Medulla oblongata (tissue), 1 donor: ENCODE measurements at regions not wholly inside any gene's neighbourhood (a gene's known extent, or its start where the extent isn't known, plus 50 kb on each side); places are given as distances from the start of the nearest gene placed in this dataset.
A peak's percentile ranks its signal among the peaks of the same experiment; 100 is the strongest.

Experiments
- DNase-seq: peaks from one replicate; pipeline ENCODE4 v3.0.0-alpha.2; 2015; ENCODE audit errors: extremely low spot score

DNA sequence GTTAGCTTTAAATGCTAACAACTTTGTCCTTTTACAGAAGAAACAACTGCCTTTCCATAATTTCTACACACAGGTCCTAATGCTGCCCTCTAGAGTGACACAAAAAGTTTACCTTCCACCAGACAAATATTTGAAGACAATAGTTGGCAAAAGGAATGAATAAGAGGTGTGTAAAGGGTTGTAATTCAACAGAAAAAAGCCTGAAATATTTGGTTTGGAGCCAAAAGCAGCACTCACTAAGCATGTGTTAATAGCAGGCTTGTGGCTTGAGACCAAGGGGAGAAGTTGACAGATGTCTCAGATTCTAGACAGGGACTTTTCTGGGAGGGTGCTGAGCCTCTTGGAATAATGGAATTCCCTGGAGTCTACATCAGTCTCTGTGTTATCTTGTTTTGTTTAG lies 156.2 kb upstream of the GALNT17 start:
- DNase-seq, result no peak

DNA sequence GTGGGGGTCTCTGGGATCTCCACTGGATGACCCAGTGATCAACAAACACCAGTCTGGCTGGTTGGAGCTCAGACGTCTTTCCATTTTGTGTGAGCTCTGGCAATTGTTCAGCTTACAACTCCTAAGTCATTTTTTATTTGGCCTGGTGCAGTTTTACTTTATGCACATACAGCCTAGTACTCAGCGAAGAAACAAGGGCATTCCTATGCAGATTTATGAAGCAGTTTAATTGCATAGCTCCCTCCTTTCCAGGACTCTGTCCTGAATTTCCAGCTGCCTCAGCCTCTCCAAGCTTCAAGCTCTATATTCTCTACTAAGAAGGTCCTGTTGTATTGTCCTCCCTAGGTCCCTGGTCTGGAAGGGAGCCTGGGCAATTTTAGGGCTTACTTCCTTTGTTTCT lies 145.6 kb upstream of the GALNT17 start:
- DNase-seq, result no peak

DNA sequence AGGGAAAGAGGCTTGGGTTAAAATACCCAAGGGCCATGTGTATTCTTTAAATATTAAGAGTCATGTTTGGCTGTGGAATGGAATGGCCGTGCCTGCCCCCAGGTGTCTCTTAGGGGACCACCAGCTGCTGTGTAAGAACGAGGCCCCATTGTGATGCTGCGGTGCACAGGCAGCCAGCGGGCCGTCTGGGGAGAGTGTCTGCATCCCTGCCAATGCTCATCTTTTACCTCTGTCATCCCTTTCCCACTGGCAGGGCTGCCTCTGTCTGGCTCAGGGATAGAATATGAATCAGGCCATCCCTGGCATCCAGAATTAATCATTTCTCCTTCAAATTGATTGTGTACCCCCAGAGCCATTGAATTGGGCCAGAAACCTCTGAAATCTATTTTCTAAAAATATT lies 137.8 kb upstream of the GALNT17 start:
- no peak for DNase-seq

DNA sequence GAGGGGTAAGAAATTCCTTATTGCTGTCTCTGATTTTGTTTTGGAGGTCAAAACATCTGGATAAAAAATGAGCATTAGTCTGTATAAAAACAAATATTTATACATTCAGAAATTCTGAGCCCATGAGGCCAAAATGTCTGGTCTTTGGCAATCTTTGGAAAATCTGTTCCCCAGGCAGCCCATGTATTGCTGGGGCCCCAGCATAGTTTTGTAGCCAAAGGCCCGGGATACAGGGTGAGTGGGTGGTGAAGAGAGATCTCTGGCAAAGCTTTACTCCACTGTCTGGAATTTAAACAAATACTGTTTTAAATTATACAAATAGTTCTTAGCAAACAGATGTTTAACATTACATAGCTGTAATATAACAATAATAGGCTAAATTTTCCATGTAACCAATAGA lies 134.7 kb upstream of the GALNT17 start:
- DNase-seq, result no peak

DNA sequence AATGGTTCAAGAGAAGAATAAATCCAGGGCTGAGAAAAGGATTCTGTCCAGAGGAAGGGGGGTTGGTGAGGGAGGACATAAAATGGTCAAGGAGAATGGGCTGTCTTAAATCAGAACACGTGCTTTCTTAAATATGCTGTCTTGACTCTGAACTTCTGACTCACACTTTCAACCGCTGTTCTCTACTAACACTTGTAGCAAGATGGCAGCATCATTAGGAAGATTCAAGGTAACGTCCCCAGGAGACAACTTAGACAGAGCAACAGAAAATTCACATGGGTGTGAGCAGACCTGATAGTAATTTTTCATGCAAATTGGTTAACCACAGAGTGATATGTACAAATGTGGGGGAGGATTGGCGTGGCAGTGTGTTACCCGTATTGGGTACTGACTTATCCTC lies 126.8 kb upstream of the GALNT17 start:
- DNase-seq, result no peak

DNA sequence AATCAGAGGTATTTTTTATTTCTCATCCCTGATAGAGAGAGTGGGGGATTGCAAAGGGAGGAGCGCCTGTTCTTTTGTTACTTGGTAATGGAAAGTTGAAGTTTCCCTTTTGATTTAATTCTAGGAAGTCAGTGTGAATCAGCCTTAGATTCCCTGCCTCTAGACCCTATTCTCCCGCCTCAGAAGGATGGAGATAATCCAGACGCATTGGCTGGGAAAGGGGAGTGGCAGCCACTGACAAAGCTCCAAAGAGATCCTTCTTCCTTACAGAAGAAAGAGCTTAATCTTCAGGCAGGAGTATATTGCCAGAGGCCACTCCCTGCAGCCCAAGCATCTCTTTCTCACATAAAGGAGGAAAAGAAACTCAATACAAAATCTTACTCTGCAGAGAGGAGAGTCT lies 122.3 kb upstream of the GALNT17 start:
- DNase-seq, result no peak

DNA sequence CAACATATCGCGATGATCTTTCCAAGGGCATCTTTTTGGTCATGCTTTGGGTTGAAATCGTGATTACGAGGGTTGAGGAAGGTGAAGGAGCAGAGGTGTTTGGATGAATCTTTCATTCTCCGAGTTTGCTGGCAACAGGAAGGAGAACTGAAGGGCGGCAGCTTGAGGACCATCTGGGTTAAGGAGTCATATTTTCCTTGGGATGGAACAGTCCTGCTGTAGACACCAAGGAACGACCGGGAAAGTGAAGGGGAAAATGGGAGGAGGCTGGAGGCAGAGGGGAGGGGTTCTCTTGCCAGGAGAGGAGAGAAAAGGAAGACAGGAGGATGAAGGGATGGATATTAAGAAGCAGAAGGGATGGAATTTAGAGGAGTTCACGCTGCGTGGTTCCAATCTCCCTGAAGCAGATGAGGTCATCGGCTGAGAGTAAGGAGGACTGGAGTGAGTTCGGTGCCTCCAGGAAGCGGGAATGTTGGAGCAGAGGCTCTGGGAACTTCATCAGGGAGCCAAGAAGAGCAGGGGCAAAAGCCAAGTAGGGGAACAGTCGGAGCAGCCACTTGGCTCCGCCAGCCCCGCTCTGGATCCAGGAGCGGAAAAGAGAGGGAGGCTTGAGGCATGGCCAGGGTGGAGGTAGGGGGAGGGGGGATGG lies 116.6 kb upstream of the GALNT17 start:
- DNase-seq, result peak; percentile 4

DNA sequence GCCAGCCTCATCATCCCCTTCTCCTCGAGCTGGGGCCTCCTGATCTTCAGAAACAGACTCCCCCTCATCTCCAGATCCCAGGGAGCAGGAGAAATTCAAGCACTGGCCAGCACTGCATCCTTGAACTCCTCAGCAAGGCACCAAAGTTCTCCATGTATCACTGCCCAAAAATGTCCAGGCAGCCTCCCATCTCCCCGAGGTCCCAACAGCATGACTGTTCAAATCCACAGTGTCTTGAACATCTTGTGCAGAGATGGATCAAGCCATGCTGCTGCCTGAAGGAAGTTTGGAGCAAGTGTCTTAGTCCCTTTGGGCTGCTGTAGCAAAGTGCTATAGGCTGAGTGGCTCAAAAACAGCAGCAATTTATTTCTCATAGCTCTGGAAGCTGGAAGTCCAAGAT lies 115.5 kb upstream of the GALNT17 start:
- no peak for DNase-seq

DNA sequence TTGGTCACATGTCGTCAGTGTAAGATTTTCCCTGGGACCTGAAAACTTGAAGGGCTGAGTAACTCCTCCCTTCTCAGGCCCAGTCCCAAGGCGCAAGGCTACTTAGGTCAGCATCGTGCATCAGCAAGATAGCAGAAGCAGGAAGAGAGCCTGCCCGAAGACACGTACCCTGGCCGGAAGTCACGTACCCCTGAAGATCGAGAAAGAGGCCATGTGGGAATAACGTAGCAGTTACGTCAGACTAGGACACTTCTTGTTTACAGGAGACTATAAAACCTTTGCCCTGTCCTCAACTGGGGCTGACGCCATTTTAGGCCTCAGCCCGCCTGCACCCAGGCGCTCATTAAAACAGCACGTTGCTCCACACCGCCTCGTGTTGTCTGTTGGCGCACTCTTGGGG lies 114.3 kb upstream of the GALNT17 start:
- DNase-seq, result no peak

DNA sequence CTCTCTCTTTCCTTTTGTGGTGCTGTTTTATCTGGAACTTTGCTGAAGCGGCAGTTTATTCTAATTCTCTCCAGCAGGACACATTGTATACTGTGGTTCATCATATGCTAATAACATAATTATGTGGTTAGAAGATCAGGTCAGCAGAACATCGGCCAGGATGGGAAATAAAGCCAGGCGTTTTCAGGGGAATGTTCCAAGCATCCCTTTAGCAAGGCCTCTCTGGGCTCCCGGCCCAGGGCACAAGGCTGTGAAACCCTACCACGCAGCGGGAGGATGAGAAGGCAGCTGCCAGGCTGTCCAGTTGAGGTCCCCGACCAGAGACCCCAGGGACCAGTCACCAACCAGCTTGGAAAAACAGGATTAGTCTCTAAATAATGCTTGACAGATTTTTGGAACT lies 112.2 kb upstream of the GALNT17 start:
- DNase-seq, result peak; percentile 5

DNA sequence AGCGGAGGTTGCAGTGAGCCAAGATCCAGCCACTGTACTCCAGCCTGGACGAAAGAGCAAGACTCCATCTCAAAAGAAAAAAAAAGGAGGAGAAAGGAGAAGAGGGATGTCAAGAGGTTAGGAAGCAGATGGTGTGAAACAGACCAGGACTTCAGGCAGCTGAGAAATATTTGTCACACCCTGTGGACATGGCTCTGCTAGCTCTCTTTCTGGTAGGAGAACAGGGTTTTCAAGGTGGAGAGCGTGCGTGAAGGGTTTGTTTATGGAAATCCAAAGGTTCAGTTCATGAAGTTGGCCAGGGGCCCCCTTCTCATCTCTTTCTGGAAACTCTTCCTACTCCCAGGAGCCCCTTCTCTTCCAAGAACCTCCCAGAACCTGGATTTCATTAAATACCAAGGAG lies 110.8 kb upstream of the GALNT17 start:
- DNase-seq, result no peak

DNA sequence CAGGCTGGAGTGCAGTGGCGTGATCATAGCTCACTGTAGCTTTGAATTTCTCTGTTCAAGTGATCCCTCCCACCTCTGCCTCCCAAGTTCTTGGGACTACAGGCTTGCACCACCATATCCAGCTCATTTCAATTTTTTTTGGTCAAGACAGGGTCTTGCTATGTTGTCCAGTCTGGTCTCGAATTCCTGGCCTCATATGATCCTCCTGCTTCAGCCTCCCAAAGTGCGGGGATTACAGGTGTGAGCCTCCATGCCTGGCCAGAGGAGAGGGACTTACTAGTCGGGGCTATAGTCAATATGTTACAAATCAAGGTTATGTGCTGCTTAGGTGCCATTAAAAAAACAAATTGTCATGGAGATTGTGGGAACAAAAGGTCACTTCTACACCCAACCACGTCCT lies 105.3 kb upstream of the GALNT17 start:
- no peak for DNase-seq

DNA sequence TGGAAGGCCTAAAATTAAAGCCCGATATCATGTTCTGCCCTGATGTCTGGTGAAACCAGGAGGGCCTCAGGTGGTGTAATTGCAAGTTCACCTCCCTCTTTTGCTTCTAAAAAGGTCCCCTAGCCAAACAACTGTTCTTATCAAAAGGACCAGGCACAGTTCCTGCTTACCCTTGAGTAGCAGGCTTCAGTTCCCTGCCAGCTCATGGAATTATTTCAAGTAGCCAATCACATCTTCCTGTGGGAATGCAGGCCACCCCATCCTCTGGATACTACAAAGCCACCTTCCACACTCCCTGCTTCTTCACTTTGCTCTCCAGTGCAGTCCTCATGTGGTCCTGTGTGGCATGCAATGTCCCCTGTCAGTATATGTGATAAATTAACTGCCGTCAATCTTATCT lies 97.7 kb upstream of the GALNT17 start:
- no peak for DNase-seq

DNA sequence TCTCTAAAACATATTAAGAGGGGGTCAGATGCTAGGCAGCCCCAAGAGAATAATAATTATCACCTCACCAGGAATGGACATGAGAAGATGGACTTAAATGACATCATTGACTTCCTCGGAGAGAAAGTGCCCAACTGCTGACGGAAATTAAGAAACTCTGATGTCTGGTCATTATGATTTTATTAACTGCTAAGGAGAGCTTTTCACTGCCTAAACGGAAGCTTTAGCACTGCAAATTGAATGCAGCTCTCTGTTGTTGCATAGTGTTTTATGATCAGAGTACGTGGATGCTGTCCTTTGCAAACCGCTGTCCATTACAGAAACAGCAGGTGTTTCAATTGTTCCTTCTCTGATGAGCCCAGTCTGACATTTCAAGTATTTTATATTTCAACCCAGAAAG lies 89.4 kb upstream of the GALNT17 start:
- no peak for DNase-seq

DNA sequence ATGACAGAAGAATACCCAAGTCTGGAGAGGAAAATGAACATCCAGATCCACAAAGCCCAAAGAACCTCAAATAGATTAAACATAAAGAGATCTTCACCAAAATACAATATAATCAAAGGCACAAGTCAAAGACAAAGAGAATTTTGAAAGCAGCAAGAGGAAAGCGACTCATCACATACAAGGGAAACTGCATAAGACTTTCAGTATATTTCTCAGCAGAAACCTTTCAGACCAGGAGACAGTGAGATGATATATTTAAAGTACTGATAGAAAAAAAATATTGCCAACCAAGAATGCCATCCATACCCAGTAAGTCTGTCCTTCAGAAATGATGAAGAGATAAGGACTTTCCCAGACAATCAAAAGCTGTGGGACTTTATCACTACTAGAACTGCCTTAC lies 81.5 kb upstream of the GALNT17 start:
- no peak for DNase-seq

DNA sequence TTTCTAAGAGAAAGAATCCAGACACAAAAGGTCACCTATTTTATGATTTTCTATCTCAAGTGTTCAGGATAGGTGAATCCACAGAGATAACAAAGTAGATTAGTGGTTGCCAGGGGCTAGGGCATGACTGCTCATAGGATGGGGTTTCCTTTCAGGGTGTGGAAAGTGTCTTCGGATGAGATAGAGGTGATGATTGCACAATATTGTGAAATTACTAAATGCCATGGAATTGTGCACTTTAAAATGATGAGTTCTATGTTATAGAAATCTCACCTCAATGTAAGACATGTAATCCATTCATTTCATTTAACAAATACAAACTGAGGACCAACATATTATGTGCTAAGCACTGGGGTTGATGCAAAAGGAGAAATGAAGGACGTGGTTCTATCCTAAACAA lies 76.4 kb upstream of the GALNT17 start:
- no peak for DNase-seq

DNA sequence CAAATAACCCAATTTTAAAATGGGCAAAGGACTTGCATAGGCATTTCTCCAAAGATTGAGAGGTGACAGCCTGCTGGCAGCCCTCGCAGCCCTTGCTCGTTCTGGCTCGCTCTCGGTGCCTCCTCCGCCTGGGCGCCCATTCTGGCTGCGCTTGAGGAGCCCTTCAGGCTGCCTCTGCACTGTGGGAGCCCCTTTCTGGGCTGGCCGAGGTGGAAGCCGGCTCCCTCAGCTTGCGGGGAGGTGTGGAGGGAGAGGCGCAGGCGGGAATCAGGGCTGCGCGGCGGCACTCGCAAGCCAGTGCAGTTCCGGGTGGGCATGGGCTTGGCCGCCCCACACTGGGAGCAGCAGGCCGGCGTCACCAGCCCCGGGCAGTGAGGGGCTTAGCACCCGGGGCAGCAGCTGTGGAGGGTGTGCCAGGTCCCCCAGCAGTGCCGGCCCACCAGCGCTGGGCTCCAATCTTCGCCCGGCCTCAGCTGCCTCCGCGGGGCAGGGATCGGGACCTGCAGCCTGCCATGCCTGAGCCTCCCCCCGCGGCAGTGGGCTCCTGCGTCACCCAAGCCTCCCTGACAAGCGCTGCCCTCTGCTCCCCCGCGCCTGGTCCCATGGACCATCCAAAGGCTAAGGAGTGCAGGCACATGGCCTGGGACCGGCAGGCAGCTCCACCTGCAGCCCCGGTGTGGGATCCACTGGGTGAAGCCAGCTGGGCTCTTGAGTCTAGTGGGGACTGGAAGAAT lies 54.0 kb upstream of the GALNT17 start:
- DNase-seq, result no peak
